ENCODE measurements at regions not wholly inside any gene's neighbourhood (a gene's known extent, or its start where the extent isn't known, plus 50 kb on each side); places are given as distances from the start of the nearest gene placed in this dataset.

DNA sequence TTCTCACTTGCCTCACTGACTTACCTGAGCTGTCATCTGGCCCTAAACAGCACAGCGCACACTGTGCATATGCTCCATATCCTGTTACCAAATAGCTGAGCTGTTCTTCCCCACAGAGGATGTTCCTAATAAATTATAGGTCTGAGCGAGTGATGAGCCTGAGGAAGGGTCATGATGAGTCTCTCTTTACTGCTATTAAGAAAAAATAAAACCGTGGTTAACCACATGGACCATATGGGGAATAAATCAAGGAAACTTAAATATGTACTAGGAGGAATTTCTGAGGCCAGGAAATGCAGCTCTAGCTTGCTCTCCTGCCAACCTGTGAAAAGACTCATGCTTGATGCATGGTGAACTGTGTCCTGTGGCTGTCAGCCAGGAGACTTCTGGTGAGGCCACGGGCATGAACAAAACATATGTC, 424.8 kb upstream of the DMAC1 start:
- TF ChIP-seq POLR2A (IDR thresholded peaks at IDR 0.05; ENCODE audit: low read length) (no peak), GATA1 (IDR thresholded peaks at IDR 0.05; ENCODE audit: low read depth, low read length) (no peak)

Measured in erythroblast (primary cell).